ENCODE measurements at regions not wholly inside any gene's neighbourhood (a gene's known extent, or its start where the extent isn't known, plus 50 kb on each side); places are given as distances from the start of the nearest gene placed in this dataset.

GRCh38 chr10:121655254-121656144 lies 57.3 kb upstream of the FGFR2 start:
- no peak for ATAC-seq
- H3K36me3 ChIP-seq (ENCODE audit: control insufficient read depth, insufficient read depth, low read length) = no peaks in the 10 kb centered on the region
- H3K27ac ChIP-seq (ENCODE audit: low read length) = no peak overlapping the region
- in situ Hi-C loops (cut with HindIII; ENCODE audit: low pct_unique_long_range_greater_than_20kb, low sequenced_read_pairs) = no loop called here
- no peaks in the 10 kb centered on the region for H3K4me1 ChIP-seq (ENCODE audit: control insufficient read depth, insufficient read depth, low read length)
- no peaks in the 10 kb centered on the region for H3K9me3 ChIP-seq (ENCODE audit: control insufficient read depth, insufficient read depth, low read depth, low read length)
- H3K27me3 ChIP-seq (ENCODE audit: control insufficient read depth, insufficient read depth, low read length) = no peaks in the 10 kb centered on the region
- intact Hi-C loops (cut with micrococcal nuclease; ENCODE audit: unreplicated experiment) = no loop called here
- ChIA-PET CTCF (interaction anchor here (0.6 to 0.9 kb wide), 2 partner anchors 31 to 707 kb away, joined by 3 read pairs; no protein-coding TSS in a partner anchor), POLR2A (no interaction called here)
- no peak overlapping the region for H3K4me3 ChIP-seq (ENCODE audit: low read depth in 2 of 2, low read length in 2 of 2)
- TF ChIP-seq TCF7L2 (IDR thresholded peaks at IDR 0.05; ENCODE audit: low read depth, low read length) = no peak
- no peak for TF ChIP-seq SIN3A (IDR thresholded peaks at IDR 0.05; ENCODE audit: borderline replicate concordance, insufficient read depth, low read depth, low read length)
- no peak for TF ChIP-seq REST (IDR thresholded peaks at IDR 0.05; ENCODE audit: insufficient read depth in 1 of 2, low read depth in 2 of 2, low read length in 1 of 2)
- TF ChIP-seq POLR2AphosphoS5 (IDR thresholded peaks at IDR 0.05; ENCODE audit: low read depth, low read length) = no peak
- no peak for TF ChIP-seq CTCF (IDR thresholded peaks at IDR 0.05)
- no TSS peak for BruUV-seq (replicated peaks)
- DNase-seq (ENCODE audit: low read depth, low spot score) = no peak

- Histone ChIP-seq H3K4me1 (ENCODE audit: control insufficient read depth, insufficient read depth, low read length) (no peaks in the 10 kb centered on the region), H3K27me3 (ENCODE audit: control insufficient read depth, insufficient read depth, low read length) (no peaks in the 10 kb centered on the region), H3K9me3 (ENCODE audit: control insufficient read depth, insufficient read depth, low read depth, low read length) (no peaks in the 10 kb centered on the region), H3K4me3 (ENCODE audit: low read depth in 2 of 2, low read length in 2 of 2) (no peak overlapping the region), H3K36me3 (ENCODE audit: control insufficient read depth, insufficient read depth, low read length) (no peaks in the 10 kb centered on the region), H3K27ac (ENCODE audit: low read length) (no peak overlapping the region)
- POLR2A ChIA-PET = no interaction called here
- ATAC-seq (no peak), DNase-seq (ENCODE audit: low read depth, low spot score) (no peak)
- intact Hi-C loops (cut with micrococcal nuclease; ENCODE audit: unreplicated experiment) = no loop called here
- TF ChIP-seq REST (IDR thresholded peaks at IDR 0.05; ENCODE audit: insufficient read depth in 1 of 2, low read depth in 2 of 2, low read length in 1 of 2) (no peak), SIN3A (IDR thresholded peaks at IDR 0.05; ENCODE audit: borderline replicate concordance, insufficient read depth, low read depth, low read length) (no peak), CTCF (IDR thresholded peaks at IDR 0.05) (no peak), POLR2AphosphoS5 (IDR thresholded peaks at IDR 0.05; ENCODE audit: low read depth, low read length) (no peak), TCF7L2 (IDR thresholded peaks at IDR 0.05; ENCODE audit: low read depth, low read length) (no peak)
- in situ Hi-C loops (cut with HindIII; ENCODE audit: low pct_unique_long_range_greater_than_20kb, low sequenced_read_pairs) = no loop called here
- CTCF ChIA-PET = no interaction called here
- no TSS peak for BruUV-seq (replicated peaks)
Measured at GRCh38 chr10:121654021-121654545, 55.8 kb upstream of the FGFR2 start.

All from Panc1 (cell line).